T1000 (cell line): ENCODE measurements at regions not wholly inside any gene's neighbourhood (a gene's known extent, or its start where the extent isn't known, plus 50 kb on each side); places are given as distances from the start of the nearest gene placed in this dataset.
"Not testable (repeated sequence)": the region's sequence is repeated elsewhere in the genome, so short reads cannot be mapped to it uniquely, and the experiment has no call there.

Source experiments
- DNase-seq: peaks from one replicate; lab custom pipeline; 2025; ENCODE audit warnings: mixed read lengths; lab: John Stamatoyannopoulos, UW

DNA sequence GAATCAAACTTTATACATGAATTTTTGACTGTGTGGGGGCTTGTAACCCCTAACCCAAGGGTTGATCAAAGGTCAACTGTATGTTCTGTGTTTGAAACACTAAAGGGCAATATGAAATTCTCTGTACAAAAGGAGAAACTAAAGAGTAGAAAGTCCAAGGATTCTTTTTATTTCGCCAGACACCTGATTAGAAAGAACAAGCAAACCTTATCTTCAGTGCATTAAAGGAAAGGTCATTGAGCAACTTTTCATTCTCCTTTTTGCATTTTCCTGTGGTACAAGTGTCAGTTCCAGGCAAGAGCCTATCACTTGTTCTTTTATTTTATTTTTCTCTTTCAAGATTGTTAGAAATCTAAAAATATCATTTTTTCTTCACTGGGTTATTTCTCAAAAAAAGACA is 430.1 kb upstream of the EPHA3 start:
- no peak for DNase-seq

DNA sequence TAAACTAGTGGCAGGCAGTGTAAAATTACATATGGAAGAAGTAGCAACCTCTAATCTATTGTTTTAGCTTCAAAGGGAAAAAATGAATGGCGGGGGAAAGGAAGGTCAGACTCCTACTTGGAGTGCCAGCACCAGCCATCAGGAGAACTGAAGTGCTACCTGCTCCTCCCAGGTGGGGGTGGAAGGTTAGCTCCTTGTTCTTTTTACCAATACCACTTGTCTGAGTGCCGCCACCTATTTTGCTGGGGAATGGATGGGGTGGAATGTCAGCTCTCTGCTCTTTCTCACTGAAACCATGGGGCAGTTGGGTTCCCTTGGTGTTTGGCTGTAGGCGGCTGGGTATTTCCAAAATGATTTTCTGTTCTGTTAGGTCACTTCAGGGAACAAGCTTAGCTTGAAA is 428.7 kb upstream of the EPHA3 start:
- DNase-seq = no peak

DNA sequence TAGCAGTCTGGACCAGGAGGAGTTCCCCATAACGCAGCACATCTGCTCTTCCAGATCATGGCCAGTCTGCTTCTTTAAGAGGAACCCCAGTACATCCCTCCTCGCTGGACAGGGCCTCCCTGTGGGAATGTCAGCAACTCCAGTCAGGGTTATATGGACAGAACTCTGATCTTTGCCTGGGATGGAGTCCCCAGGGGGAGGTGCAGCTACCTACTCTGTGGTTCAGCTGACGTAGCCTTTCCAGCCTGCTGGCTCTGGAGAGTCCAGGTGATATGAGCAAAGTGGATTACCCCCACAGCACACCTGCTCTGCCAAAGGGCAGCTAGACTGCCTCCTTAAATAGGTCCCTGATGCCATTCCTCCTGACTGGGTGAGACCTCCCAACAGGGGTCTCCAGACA is 417.1 kb upstream of the EPHA3 start:
- no peak for DNase-seq

DNA sequence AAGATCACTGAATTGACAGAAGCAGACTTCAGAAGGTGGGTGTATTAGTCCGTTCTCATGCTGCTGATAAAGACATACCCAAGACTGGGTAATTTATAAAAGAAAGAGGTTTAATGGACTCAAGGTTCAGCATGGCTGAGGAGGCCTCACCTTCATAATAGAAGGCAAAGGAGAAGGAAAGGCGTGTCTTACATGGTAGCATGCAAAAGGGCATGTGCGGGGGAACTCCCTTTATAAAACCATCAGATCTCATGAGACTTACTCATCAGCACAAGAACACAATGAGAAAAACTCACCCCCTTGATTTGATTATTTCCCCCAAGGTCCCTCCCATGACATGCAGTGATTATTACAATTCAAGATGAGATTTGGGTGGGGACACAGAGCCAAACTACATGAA is 416.3 kb upstream of the EPHA3 start:
- DNase-seq = no peak

DNA sequence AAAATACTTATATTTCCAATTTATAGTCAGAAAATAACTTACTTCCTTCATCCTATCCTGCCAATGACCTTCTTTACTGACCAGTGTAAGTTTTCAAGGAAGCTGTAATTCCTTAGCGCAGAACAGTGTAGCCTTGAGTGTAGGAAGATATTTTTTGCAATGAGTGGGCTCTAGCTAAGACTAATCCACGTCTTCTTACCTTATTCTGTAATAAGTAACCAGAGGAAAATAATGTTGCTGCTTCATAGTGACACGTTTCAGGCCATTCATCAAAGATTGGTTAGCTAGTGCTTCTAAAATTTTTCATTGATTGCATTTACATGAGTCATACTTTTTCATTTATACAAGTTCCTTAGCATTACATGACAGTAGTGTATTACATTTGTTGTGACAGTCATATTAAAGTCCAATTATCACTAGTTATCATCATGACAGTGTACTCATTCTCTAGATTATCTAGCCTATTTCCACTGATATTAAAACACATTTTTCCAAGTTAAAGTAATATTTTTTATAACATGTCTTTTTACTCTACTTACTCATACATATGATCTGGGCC is 403.8 kb upstream of the EPHA3 start:
- no peak for DNase-seq

DNA sequence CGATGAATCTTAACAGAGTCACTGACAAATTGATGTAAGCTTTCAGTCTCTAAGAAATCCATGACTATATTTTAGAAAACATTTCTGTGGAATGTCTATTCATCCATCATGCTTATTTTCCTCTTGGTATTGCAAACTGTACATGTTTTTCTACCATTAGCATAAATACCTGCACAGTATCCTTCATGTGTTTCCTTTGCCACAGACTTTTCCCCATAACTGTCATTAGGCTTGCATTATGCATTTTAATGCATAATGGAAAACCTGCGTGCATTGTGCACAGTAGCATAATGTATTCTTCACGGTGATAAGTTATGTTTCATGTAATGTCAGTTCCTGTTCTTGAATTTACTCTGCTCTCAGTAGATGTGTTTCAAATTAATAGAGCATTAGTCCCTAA is 403.1 kb upstream of the EPHA3 start:
- no peak for DNase-seq

DNA sequence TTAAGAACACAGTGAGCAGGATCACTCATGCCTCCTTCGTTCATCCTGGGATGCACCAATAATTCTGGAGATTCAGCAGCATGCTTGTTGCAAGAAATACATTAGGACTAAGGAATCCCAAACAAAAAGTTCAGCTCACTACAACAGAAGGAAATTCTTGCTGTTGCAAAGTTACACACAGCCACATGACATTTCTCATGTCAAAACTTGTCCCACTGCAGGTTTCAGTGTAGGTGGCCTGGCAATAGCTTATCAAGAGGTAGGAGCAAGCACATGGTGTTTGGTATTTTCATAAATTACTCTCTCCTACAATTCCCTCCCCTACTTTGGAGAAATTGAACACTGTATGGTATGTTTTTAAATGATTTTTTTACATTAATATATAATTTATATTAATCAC is 399.6 kb upstream of the EPHA3 start:
- DNase-seq = no peak

DNA sequence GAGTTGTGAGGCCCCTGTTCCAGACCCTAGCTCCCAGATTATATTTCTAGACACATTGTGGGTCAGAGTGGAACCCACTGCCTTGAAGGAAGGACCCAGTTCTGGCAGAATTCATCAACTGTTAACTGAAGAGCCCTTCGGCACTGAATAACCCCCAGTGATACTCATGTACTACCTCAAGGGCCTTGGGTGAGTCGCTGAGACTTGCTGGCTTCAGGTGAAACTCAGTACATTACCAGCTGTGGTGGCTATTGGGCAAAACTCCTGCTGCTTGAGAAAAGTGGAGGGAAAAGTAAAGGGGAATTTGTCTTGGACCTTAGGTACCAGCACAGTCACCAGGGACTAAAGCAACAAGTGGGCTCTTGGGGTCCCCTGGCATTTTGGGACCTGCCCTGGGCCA is 394.9 kb upstream of the EPHA3 start:
- no peak for DNase-seq

DNA sequence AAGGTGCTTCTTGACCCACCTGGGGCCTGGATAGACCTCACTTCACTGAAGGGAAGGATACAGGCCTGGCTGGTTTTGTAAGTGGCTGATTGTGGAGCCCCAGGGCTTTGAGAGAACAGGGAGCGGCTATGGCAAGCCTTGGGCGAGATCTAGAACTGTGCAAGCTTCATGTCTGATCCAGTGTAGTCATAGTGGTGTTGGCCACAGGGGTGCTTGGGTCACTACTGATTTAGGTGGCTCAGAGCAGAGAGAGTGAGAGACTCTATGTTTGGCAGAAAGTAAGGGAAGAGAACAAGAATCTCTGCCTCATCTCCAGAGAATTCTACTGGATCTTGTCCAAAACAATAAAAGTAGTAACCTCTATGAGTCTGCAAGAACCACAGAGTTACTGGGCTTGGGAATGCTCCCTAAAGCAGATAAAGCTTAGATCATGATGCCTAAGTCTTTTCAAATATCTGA is 394.2 kb upstream of the EPHA3 start:
- DNase-seq = peak; percentile 64

DNA sequence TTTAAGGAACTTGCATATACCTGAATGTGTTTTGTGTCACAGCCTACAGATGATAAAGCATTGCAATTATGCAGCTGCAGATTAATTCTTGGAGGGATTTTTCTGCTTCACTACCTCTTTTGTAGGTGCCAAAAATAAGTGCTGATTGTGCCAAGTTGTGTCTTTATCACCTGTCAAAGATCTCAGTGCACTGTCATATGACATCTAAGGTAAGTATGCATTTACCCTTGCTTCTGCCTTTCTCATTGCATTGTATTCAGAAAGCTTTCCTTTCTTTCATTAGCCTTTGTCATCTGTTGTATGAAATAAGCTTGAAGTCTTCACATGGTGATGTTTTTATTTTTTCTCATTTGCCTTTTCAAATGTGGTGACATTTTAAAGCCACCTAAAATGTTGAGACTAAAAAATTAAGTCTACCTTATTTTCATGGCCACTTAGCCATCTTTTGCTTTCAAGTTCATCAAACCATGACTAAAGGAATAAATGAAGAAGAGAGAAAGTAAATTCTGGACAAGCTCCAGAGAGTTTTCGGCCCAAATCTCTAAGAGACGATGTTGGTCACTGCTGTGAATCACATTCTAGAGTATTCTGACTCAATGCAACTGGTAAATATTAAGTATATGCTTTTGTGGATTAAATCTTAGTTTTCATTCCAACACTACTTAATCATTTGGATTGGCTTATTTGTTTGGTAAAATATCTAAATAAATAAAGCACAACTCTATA is 381.8 kb upstream of the EPHA3 start:
- no peak for DNase-seq

DNA sequence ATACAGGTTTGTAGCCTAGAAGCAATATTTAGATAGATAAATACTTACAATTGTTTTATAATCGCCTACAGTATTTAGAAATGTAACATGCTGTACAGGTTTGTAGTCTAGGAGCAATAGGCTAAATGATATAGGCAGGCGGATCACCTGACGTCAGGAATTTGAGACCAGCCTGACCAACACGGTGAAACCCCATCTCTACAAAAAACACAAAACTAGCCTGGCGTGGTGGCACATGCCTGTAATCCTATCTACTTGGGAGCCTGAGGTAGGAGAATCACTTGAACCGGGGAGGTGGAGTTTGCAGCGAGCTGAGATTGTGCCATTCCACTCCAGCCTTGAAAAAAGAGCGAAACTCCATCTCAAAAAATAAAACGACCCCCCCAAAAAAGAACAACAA is 375.2 kb upstream of the EPHA3 start:
- DNase-seq = no peak

DNA sequence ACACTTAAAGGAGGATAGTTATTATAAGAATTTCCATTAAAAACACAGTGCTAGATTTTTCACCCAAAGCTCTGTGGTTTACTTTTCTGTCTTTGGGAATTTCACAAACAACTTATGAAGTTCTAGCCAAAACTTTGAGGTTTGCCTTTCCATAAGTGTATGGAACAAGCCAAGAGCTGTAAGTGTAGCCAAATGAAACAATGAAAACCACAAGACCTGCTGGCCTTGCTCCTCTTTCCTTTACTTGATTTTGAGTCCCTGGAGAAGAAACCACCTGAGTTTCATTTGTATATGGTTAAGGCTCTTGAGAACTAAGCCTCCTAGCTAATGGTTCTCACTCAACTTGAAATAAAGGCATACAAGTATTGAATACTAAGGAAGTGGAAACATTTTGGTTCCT is 365.3 kb upstream of the EPHA3 start:
- DNase-seq = no peak

DNA sequence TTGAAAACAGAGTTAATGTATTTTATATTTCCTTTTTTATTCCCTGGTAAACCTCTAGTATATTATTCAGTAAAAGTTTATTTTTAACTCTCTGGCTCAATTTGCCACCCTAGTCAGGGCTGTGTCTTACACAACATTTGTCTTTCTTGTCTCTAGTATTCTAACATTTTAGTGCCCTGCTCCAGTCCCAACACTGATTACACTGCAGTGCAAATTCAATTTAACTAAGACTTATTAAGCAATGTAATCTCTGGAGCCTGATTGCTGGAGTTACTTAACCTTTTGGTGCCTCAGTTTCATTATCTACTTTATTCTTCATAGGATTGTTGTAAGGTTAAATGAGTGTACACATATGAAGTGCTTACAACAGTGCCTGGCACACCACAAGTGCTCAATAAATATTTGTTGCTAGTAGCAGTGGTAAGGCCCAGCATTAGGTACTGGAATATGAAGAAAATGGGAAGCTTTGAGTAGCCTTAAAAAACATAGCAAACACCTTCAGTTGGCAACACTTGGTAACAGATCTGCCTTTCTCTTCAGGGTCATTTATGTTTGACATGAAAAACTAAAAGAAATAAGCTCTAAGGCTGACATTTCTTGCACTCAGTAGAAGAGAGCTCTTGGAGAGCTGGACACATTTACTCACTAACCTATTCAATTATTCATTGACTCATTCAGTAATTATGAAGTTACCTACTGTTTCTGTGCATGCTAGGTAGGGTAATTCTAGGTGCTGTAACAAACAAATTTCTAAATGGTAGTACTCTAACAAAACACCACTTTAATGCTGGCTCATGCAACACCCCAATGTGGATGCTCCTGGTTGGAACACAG is 364.5 kb upstream of the EPHA3 start:
- no peak for DNase-seq

DNA sequence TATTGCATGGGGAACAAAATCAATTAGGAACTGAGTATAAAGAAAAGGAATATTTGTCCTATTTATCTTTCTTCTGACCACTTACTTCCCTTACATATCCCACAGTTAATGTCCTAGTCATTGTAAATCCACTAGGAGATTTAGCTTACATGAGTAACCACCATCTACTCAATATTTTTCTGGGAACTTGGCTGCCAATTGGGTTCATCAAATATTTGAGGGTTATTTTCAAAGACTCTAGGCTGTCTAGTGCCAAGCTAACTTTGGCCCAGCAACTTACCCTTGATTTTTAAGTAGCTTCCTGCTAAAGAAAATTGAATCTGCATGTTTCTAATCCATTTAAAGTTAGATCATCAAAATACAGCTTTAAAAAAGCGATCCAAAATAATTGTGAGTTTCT is 362.5 kb upstream of the EPHA3 start:
- DNase-seq = no peak

DNA sequence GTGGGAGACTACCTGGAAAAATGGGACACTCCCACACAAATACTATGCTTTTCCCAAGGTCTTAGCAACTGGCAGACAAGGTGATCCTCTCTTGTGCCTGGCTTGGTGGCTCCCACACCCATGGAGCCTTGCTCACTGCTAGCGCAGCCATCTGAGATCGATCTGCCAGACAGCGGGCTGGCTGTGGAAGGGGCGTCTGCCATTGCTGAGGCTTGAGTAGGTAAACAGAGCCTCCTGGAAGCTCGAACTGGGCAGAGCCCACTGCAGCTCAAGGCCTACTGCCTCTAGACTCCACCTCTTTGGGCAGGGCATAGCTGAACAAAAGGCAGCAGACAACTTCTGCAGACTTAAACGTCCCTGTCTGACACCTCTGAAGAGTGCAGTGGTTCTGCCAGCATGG is 360.3 kb upstream of the EPHA3 start:
- DNase-seq = not testable (repeated sequence)

DNA sequence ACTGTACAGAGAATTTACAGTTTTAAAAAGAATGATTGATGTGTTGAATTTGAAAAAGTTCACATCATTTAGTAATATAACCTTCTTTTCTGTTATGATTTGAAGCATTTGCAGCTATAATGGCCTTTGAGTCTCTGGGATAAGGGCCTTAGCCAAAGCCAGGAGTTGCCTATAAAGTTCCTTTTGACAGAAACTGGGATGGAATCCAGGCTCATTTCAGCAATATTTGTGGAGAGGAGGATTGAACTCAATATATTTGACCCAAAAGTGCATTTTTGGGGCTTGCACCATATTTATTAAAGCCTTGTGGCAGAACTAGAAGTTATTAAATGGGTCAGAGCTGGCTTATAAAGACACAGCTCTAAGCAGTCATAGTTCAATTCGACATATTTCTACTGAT is 348.7 kb upstream of the EPHA3 start:
- no peak for DNase-seq

DNA sequence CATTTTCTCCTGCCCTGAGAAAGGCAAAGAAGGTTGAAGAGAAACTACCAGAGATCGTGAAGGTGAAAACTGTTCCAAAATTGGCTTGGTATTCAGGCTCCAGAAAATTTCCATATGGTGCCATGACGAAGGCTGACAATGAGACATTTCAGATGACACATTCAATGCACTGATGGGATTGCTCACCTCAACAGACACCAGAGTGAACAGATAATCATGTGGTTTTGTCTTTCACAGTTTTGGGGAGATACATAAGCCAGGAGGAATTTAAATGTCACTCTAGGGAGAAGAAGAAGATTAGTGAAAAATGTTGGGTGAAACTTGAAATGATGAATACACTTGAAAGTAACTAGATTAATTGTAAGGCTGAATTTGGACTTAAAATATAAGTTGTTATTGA is 339.7 kb upstream of the EPHA3 start:
- no peak for DNase-seq

DNA sequence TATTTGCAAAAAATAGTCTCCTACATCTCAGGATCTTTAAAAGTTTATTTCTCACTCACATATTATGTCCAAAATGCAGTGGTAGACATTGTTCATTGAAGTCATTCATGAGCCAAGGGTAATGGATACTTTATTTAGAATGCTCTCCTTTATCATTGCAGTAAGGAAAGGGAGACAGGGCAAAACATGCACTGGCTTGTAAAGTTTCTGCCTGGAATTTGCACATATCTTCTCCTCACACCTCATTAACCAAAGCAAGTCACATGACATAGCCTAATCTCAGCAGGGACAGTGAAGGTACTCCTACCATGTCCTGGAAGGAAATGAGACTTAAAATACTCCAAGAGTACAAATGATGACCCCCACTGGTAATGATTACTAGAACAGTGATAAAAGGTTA is 333.7 kb upstream of the EPHA3 start:
- DNase-seq = no peak

DNA sequence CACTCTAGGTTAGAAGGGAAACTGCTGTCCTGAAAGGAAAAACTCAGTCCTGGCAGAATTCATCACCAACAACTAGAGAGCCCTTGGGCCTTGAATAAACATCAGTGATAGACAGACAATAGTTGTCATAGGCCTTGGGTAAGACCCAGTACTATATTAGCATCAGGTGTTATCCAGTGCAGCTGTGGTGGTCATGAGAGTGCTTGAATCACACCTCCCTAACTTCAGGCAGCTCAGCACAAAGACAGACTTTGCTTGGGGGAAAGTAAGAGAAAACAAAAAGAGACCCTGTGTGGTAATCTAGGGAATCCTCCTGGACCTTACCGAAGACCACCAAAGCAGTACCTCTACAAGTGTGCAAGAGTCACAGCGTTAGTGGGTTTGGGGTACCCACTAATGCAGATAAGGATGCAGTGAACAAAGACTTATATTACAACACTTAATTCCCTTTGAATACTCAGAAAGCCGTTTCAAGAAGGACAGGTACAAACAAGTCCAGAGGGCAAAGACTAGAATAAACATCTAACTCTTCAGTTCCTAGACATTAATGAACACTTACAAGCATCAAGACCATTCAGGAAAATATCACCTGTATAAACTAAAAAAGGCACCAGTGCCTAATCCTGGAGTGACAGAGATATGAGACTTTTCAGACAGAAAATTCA is 332.3 kb upstream of the EPHA3 start:
- DNase-seq = no peak

DNA sequence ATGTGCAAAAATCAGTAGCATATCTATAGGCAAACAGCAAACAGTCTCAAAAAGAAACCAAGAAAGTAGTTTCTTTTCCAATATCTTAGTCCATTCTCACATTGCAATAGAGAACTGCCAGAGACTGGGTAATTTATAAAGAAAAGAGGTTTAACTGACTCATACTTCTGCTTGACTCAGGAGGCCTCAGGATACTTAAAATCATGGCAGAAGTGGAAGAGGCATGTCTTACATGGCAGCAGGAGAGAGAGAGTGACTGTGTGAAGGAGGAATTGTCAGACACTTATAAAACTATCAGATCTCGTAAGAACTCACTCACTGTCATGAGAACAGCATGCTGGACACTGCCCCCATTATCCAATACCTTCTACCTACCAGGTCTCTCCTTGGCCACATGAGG is 327.9 kb upstream of the EPHA3 start:
- DNase-seq = no peak

DNA sequence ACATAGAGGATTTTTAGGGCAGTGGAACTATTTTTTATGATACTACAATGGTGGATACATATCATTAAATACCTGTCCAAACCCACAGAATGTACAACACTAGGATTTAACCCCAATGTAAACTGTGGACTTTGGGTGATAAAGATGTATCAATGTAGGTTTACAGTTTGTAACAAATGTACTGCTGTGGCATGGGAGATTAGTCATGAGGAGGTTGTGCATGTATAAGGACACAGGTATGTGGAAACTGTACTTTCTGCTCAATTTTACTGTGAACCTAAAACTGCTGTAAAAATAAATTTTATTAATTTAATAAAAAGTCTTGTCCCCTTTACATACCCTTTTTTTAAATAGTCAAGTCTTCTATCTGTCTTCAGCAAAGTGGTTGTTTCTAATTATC is 322.5 kb upstream of the EPHA3 start:
- no peak for DNase-seq

DNA sequence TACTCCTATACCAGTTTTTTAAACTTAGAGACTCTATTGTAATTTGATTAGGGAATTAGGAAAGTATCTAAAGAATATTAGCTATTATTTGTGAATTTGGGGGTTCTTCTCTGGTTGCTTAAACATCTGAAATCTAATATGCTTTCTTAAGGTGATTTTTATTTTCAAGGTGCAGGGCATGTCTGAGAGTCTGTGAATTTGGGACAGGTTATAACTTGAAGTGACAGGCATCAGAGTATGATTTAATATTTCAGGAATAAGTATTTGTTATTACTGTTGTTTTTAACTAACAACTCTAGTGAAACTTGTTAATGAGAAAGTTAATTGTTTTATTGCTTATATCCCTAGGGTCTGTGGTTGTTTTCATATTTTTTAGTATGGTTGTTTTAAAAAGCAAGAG is 321.6 kb upstream of the EPHA3 start:
- DNase-seq = no peak

DNA sequence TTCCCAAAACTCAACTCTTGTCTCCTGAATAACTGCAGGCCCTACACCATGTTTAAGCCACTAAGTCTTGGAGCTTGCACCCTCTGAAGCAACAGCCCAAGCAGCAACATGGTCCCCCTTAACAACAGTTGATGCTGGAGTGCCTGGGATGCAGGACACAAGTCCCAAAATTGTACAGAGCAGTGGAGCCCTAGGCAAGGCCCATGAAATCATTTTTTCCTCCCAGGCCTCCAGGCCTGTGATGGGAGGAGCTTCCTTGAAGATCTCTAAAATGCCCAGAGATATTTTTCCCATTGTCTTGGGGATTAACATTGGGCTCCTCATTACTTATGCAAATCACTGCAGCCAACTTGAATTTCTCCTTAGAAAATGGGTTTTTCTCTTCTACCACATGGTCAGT is 311.9 kb upstream of the EPHA3 start:
- DNase-seq = no peak
